IPS DF 6.9 (cell line): ENCODE measurements at regions not wholly inside any gene's neighbourhood (a gene's known extent, or its start where the extent isn't known, plus 50 kb on each side); places are given as distances from the start of the nearest gene placed in this dataset.

Experiments used
- DNase-seq: peaks from one replicate; pipeline ENCODE4 v3.0.0-alpha.2; 2013; ENCODE audit warnings: low read depth, low spot score
- H3K27ac ChIP-seq: one replicate; pipeline ENCODE4 v1.5.1; 2013; ENCODE audit warnings: low read length, control low read depth
- H3K27me3 ChIP-seq: 2 replicates; pipeline ENCODE4 v1.6.1; 2013; ENCODE audit warnings: mild to moderate bottlenecking, low read length; ENCODE audit not compliant: control insufficient read depth, insufficient read depth
- H3K36me3 ChIP-seq: 2 replicates; pipeline ENCODE4 v1.6.1; 2013; ENCODE audit warnings: low read length; ENCODE audit not compliant: control insufficient read depth, insufficient read depth
- H3K4me1 ChIP-seq: 2 replicates; pipeline ENCODE4 v1.6.1; 2013; ENCODE audit warnings: low read length; ENCODE audit not compliant: control insufficient read depth, insufficient read depth
- H3K4me3 ChIP-seq: 2 replicates; pipeline ENCODE4 v1.5.1; 2013; ENCODE audit warnings: mild to moderate bottlenecking, low read length
- H3K9me3 ChIP-seq: 2 replicates; pipeline ENCODE4 v1.6.1; 2013; ENCODE audit warnings: low read length, inconsistent platforms; ENCODE audit not compliant: control insufficient read depth, insufficient read depth
- WGBS: extraction: QIAGEN DNeasy Blood & Tissue Kit; methylation state at CpG from one replicate; pipeline ENCODE4 v1.1.7; 2013; ENCODE audit warnings: mixed read lengths, missing lambda C conversion rate; ENCODE audit not compliant: insufficient read length, insufficient coverage; 5-methylcytosine and 5-hydroxymethylcytosine counted together

DNA sequence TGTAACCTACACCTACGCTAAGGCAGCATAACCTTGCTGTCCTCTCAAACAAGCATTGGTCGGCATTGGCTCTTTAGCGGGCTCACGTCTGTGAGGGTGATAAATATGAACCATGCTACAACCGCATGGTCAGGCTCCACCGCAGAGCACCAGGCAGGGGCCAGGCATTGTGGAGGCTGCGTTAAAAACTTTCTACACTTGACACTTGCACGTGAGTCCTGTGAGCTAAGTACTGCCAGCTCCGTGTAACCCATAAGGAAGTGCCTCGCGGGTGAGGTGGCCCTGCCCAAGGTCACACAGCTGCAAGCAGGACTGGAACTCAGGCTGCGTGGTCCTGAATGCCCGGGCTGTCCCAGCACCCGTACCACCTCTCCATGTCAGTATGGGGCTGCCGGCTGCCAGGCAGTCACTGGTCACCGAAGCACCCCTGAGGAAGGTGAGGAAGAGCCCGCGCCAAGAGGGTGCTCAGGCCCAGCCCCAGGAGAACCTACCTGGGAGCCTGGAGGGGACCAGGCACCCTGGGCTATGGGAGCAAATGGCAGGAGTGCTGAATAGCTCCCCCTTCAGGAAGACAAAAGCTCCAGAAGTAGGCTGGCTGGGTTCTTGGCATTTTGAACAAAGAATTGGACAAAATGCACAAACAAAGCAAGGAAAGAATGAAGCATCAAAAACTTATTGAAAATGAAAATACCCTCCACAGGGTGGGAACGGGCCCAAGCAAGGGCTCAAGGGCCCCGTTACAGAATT lies 271.1 kb upstream of the RAB6C start:
- WGBS: no CpG with 5 or more reads among the region's 20 CpGs
- H3K4me3 ChIP-seq: no peak overlapping the region
- H3K27me3 ChIP-seq: no peaks in the 10 kb centered on the region
- H3K9me3 ChIP-seq: no peaks in the 10 kb centered on the region
- peaks cover 8% of the 10 kb centered on the region for H3K4me1 ChIP-seq
- no peaks in the 10 kb centered on the region for H3K36me3 ChIP-seq
- no peak overlapping the region for H3K27ac ChIP-seq
- DNase-seq: no peak

DNA sequence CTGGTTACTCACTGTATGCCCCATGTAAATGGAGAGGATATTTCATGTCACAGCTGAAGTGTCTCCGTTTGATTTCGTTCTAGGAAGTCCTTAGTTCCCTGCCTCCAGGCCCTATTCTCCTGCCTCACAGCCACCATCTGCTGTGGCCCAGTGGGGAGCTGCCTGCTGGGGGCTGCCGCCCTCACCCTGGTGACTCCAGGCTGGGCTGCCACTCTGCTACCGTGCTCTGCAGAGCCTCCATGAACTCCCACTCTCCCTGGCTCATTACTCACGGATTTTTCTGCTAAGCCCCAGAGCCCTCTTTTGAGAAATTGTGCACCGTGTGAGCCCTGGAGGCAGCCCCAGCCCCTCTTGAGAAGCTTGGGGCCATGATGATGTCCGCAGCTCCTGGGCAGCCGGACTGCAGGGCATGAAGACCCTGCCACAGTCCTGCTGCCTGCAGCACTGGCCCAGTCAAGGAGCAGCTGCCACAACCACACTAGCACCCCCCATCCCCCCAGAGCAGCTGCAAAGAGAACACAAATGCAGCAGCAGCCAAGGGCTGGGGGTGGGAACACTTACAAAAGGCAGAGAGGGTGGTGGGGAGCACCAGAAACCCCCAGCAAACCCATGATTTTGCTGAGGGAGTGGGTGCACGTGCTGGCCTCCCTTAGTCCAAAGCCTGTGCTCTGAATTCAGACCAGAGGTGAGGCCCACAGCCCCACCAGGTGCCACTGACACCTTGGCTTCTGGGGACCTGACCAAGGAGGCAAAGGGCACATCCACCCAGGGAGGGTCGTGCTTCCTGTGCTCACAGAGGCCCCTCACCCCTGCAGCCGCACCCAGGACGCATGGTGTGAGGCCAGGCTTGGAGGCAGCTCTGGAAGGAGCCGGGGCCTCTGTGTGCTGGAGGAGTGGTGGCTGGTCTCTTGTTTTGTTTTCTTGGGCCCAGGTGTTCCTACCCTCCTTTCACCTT lies 270.2 kb upstream of the RAB6C start:
- WGBS: no CpG with 5 or more reads among the region's 13 CpGs
- H3K9me3 ChIP-seq: no peaks in the 10 kb centered on the region
- no peaks in the 10 kb centered on the region for H3K36me3 ChIP-seq
- DNase-seq: no peak
- peaks cover 8% of the 10 kb centered on the region for H3K4me1 ChIP-seq
- no peak overlapping the region for H3K27ac ChIP-seq
- H3K27me3 ChIP-seq: no peaks in the 10 kb centered on the region
- no peak overlapping the region for H3K4me3 ChIP-seq

DNA sequence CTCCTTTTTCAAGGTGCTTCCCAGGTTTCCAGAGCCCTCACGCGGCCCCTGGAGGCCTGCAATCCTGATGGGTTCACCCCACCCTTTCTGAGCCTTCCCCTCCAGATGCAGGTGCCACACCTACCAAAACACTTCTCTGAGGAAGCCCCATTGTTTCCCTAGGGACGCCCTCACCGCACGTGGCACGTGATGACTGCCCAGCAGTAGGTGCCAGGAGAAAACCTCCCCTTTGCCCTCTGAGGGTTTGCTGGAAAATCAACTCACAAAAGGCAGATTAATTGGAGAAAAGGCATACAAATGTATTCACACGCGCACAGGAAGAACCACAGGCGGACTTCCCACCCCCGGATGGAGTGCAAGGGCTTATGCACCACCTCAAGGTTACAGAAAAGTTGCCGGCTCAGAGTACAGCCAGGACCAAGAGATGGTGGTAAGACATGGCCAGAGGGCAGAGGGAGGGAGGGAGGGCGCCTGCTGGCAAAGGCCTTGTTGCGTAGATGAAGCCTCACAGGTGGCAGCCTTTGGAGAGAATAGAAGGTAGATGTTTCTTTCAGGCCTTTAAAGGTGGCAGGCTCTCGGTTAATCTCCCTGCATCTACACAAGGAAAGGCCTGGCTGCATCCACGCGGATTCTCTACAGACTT lies 269.4 kb upstream of the RAB6C start:
- H3K4me1 ChIP-seq: peaks cover 8% of the 10 kb centered on the region
- no peak overlapping the region for H3K4me3 ChIP-seq
- no peaks in the 10 kb centered on the region for H3K36me3 ChIP-seq
- H3K27ac ChIP-seq: no peak overlapping the region
- H3K9me3 ChIP-seq: no peaks in the 10 kb centered on the region
- DNase-seq: no peak
- no CpG with 5 or more reads among the region's 16 CpGs for WGBS
- no peaks in the 10 kb centered on the region for H3K27me3 ChIP-seq

DNA sequence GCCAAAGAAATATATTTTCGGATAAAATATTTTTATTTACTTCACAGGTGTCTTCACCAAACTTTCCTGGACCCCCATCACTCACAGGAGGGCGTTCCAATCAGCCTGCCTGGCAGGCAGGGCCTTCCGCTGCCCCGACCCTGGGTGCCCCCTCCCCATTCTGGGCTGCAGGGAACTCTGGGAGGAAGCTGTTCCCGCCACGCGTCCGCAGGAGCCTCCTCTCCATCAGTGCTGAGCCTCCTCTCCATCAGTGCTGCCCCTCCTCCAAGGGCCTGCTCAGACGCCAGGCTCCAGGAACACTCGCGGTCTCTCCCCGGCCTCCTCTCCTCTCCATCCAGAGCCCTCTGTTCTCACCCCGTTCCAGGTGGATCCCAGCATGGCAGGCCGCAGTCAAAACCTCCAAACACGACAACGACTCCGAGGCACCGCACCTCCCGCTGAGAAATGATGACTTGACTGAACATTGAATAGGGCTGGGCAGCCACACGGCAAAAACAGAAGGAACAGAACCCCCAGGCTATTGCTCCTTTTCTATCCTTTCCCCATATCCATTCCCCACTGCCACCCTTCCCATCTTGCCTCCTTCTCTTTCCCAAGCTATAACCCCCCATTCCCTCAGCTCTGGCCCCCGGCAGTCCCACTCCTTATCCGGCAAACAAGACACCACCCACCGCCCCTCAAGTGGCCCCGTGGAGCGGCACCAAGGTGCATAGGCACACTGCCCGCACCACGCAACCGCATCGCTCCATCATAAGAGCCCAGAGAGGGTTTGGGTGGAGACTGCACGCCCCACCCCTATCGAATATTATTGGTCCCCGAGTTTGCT lies 268.6 kb upstream of the RAB6C start:
- no peaks in the 10 kb centered on the region for H3K36me3 ChIP-seq
- peaks cover 8% of the 10 kb centered on the region for H3K4me1 ChIP-seq
- H3K4me3 ChIP-seq: no peak overlapping the region
- WGBS: no CpG with 5 or more reads among the region's 32 CpGs
- no peak for DNase-seq
- no peak overlapping the region for H3K27ac ChIP-seq
- no peaks in the 10 kb centered on the region for H3K9me3 ChIP-seq
- no peaks in the 10 kb centered on the region for H3K27me3 ChIP-seq

DNA sequence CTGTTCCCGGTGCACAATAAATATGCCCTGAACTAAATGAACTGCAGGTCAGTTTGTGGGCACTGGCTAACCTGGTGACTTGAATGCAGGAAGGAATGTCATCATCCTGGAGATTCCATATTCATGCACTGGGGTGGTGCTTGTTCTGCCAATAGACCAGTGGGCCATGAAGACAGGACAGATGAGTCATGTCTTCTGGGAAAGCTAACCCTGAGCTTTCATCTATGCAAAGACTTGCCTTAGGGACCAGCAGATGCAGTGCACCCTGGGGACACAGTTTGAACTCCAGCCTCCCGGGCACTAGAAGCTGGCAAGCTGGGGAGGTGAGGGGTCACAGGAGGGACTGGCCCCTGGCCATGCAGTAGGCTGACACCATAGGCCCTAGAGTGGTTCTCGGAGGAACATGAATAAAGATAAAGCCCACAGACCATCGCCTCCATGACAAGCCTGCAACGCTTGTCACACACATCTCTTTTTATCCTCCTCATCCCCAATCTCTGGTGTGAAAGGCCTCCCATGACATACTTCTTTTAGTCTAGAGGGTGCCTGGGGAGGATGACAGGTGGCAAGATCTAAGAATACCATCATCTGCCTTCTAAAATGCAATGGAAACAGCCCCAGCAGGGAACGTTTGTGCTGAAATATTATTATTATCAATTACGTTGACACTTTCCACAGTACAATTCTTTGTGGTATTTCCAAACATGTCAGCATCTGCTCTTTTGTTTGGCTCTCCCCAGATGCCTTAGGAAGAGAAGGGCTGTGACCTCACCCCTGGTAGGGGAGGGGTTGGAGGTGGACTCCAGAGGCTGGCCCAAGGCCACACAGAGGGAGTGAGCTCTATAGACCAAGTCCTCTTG lies 267.4 kb upstream of the RAB6C start:
- H3K4me1 ChIP-seq: peaks cover 8% of the 10 kb centered on the region
- no peak overlapping the region for H3K27ac ChIP-seq
- no peak overlapping the region for H3K4me3 ChIP-seq
- DNase-seq: no peak
- no peaks in the 10 kb centered on the region for H3K27me3 ChIP-seq
- no CpG with 5 or more reads among the region's 7 CpGs for WGBS
- H3K9me3 ChIP-seq: no peaks in the 10 kb centered on the region
- no peaks in the 10 kb centered on the region for H3K36me3 ChIP-seq

DNA sequence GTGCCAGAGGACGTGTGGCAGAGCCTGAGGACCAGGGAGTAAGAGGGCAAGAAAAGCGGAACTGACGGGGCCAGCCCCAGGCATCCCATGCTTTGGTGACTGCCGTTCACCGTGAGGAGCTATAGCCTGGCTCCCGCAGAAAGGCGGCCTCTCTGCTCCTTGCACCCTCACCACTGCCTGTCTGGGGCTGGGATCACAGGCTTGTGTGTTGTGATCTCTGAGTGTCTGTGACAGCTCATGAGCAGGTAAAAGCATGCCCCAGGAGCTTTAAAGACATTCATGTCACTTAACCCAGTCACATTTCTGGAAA lies 266.8 kb upstream of the RAB6C start:
- H3K27ac ChIP-seq: no peak overlapping the region
- H3K4me1 ChIP-seq: peaks cover 10% of the 10 kb centered on the region
- no peaks in the 10 kb centered on the region for H3K36me3 ChIP-seq
- DNase-seq: no peak
- H3K27me3 ChIP-seq: no peaks in the 10 kb centered on the region
- no peak overlapping the region for H3K4me3 ChIP-seq
- WGBS: no CpG with 5 or more reads among the region's 7 CpGs
- no peaks in the 10 kb centered on the region for H3K9me3 ChIP-seq

DNA sequence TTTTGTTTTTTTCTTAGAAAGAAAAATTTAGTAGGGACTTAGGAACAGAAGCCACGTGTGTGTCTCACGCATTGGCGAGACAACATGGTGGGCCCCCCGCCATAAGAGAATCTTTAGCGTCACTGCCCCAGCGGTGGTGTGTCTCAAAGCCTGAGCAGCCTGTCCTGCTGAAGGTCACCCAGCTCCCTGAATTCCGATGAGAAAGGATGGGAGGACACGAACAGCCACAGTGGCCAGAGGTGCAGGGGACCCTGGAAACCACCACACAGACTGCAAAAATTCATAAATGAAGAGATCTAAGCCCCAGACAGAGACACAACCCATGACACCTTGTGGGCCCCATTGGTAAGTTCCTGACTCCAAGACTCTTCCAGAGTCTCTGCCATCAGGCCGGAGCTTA lies 266.1 kb upstream of the RAB6C start:
- no peak for DNase-seq
- Histone ChIP-seq H3K4me3 (no peak overlapping the region), H3K36me3 (no peaks in the 10 kb centered on the region), H3K4me1 (peaks cover 10% of the 10 kb centered on the region), H3K27me3 (no peaks in the 10 kb centered on the region), H3K27ac (no peak overlapping the region), H3K9me3 (no peaks in the 10 kb centered on the region)
- WGBS: no CpG with 5 or more reads among the region's 9 CpGs

DNA sequence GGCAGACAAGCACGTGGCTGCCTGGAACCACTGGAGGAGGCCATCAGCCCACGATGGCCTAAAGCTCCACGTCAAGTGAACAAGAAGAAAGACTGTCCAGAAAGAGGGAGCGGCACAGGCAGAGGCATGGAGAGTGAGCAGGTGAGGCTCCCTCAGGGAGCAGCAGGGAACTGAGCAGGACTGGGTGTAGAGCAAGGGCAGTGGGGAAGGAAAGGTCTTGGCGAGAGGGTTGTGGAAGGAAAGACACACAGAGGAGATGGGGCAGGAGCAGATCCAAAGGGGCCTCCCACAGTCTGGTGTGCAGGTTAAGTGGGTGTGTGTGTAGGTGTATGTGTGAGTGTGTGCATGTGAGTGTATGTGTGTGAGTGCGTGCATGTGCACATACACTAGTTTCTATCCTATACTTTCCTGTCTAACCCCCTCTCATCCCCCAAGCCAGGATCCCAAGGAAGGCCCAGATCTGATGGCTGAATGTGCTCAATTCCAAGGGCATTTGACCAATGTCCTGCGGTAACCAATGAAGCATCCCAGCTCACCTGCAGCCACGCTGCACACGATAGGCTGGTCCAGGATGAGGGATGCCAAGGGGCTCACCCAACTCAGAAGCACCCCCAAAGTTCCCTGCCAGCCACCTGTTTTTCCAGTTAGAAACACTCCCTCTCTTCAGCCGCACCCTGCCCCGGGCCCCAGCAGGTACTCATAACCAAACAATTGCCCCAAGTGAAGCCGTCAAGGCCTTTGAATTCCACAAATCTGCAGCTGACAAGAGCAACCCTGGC lies 262.5 kb upstream of the RAB6C start:
- Histone ChIP-seq H3K4me3 (no peak overlapping the region), H3K9me3 (no peaks in the 10 kb centered on the region), H3K27me3 (no peaks in the 10 kb centered on the region), H3K27ac (no peak overlapping the region), H3K36me3 (no peaks in the 10 kb centered on the region), H3K4me1 (peaks cover 5% of the 10 kb centered on the region)
- DNase-seq: no peak
- WGBS: no CpG with 5 or more reads among the region's 12 CpGs

DNA sequence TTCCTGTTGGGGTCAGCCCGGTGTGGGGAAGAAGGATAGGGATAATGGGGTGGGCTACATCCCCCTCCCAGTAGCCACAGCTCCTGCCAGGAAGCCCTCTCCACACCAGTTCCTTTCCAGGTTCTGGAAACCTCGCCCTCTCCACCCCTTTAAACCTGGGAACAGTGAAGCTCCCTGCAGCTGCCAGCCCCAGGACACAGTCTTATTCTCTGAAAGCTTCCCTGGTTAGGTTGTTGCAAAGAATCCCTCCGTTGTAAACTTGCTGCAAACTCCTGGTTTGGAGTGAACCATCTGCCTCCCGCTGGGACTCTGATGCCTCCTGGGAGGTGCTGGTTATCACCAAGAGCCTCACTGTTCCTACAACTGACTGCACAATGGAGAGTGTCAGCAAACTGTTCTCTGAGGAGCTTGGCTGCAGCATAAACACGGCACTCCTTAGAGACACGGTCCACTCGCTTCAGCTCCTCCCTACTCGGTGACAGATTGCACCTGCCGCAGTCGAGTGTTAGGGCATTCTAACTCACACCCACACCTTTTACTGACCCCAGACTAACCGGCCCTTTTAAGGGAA lies 261.8 kb upstream of the RAB6C start:
- no peak for DNase-seq
- Histone ChIP-seq H3K4me1 (peaks cover 7% of the 10 kb centered on the region), H3K4me3 (no peak overlapping the region), H3K9me3 (no peaks in the 10 kb centered on the region), H3K36me3 (no peaks in the 10 kb centered on the region), H3K27ac (no peak overlapping the region), H3K27me3 (no peaks in the 10 kb centered on the region)
- WGBS: no CpG with 5 or more reads among the region's 11 CpGs
